Fibroblast of upper back skin (primary cell): ENCODE measurements at regions not wholly inside any gene's neighbourhood (a gene's known extent, or its start where the extent isn't known, plus 50 kb on each side); places are given as distances from the start of the nearest gene placed in this dataset.

Experiments
- DNase-seq: peaks from one replicate; pipeline ENCODE4 v3.0.0-alpha.2; 2013

- DNase-seq: no peak
These were observed 150.5 kb upstream of the RUNX3 start for GRCh38 chr1:25080294-25081209.

GRCh38 chr1:25079048-25079447 is 149.0 kb upstream of the RUNX3 start:
- DNase-seq: no peak

- DNase-seq: no peak
These were observed 144.5 kb upstream of the RUNX3 start for GRCh38 chr1:25074351-25075227.

GRCh38 chr1:25073640-25074270 is 143.7 kb upstream of the RUNX3 start:
- DNase-seq: no peak

- no peak for DNase-seq
These were observed 142.4 kb upstream of the RUNX3 start for GRCh38 chr1:25072461-25072860.

- DNase-seq: no peak
These were observed 138.8 kb upstream of the RUNX3 start for GRCh38 chr1:25068829-25069228.

GRCh38 chr1:25068316-25068715 is 138.2 kb upstream of the RUNX3 start:
- no peak for DNase-seq

- DNase-seq: no peak
These were observed 137.6 kb upstream of the RUNX3 start for GRCh38 chr1:25067518-25068251.

GRCh38 chr1:25066731-25067517 is 136.8 kb upstream of the RUNX3 start:
- no peak for DNase-seq

GRCh38 chr1:25066256-25066655 is 136.2 kb upstream of the RUNX3 start:
- peak; percentile 9 for DNase-seq

- DNase-seq: peak; percentile 75
These were observed 135.7 kb upstream of the RUNX3 start for GRCh38 chr1:25065795-25066238.

- DNase-seq: no peak
These were observed 135.2 kb upstream of the RUNX3 start for GRCh38 chr1:25065321-25065721.

GRCh38 chr1:25064465-25065240 is 134.6 kb upstream of the RUNX3 start:
- no peak for DNase-seq

GRCh38 chr1:25063591-25064416 is 133.7 kb upstream of the RUNX3 start:
- DNase-seq: peak; percentile 7

- no peak for DNase-seq
These were observed 132.7 kb upstream of the RUNX3 start for GRCh38 chr1:25062621-25063255.

GRCh38 chr1:25061261-25061995 is 131.4 kb upstream of the RUNX3 start:
- DNase-seq: no peak

GRCh38 chr1:25057188-25057587 is 127.1 kb upstream of the RUNX3 start:
- DNase-seq: no peak

GRCh38 chr1:25056536-25056935 is 126.5 kb upstream of the RUNX3 start:
- DNase-seq: no peak

GRCh38 chr1:25055961-25056360 is 125.9 kb upstream of the RUNX3 start:
- DNase-seq: no peak
